Body of pancreas (tissue), 4 donors: ENCODE measurements at regions not wholly inside any gene's neighbourhood (a gene's known extent, or its start where the extent isn't known, plus 50 kb on each side); places are given as distances from the start of the nearest gene placed in this dataset.

Experiments used
- CTCF ChIP-seq, 7 experiments: fragments of 450-650 bp in 4 of 7; fragments of 200-600 bp in 3 of 7; sonication (generic) in 3 of 7; IDR thresholded peaks; one replicate each; pipeline ENCODE4 v1.5.1; 2016 to 2019; ENCODE audit warnings: antibody characterized with exemption in 7 of 7
- POLR2A ChIP-seq, 3 donors: fragments of 450-650 bp; IDR thresholded peaks; one replicate each; pipeline ENCODE4 v1.6.1; 2016; ENCODE audit warnings: antibody characterized with exemption in 3 of 3, mild to moderate bottlenecking in 2 of 3

- TF ChIP-seq CTCF (IDR thresholded peaks at IDR 0.05) = no peak
- TF ChIP-seq POLR2A (IDR thresholded peaks at IDR 0.05) = no peak
These were observed 73.1 kb downstream of the TPBG start for GRCh38 chr6:82436740-82437139.
